ENCODE measurements at regions not wholly inside any gene's neighbourhood (a gene's known extent, or its start where the extent isn't known, plus 50 kb on each side); places are given as distances from the start of the nearest gene placed in this dataset.

DNA sequence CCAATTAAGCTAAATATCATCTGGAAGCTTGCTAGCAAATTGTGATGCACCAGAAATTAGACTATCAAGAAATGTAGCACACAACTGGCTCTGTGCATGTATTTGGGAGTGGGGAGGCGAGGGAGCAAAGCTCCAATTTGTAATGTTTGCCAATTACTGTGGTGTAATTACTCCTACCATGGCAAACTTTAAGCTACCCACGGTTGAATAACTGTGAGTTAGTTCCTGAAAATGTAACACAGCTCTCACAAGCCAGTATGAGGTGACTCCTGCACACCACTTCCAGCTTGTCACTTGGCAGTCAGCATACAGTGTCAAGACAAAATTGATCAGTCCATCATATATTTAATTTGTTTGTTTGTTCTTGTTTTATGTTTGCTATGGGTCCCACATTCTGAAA is 141.2 kb downstream of the TM2D1 start:
- TF ChIP-seq POLR2AphosphoS5 (IDR thresholded peaks at IDR 0.05; ENCODE audit: borderline replicate concordance, low read depth, low read length) (no peak), EZH2 (IDR thresholded peaks at IDR 0.05) (no peak)

Data from SK-N-MC (cell line).